GM04504 (cell line): ENCODE measurements at regions not wholly inside any gene's neighbourhood (a gene's known extent, or its start where the extent isn't known, plus 50 kb on each side); places are given as distances from the start of the nearest gene placed in this dataset.
"Not testable (repeated sequence)": the region's sequence is repeated elsewhere in the genome, so short reads cannot be mapped to it uniquely, and the experiment has no call there.

Experiments
- DNase-seq: peaks from one replicate; pipeline ENCODE4 v3.0.0-alpha.2; 2012; ENCODE audit warnings: low read depth

DNA sequence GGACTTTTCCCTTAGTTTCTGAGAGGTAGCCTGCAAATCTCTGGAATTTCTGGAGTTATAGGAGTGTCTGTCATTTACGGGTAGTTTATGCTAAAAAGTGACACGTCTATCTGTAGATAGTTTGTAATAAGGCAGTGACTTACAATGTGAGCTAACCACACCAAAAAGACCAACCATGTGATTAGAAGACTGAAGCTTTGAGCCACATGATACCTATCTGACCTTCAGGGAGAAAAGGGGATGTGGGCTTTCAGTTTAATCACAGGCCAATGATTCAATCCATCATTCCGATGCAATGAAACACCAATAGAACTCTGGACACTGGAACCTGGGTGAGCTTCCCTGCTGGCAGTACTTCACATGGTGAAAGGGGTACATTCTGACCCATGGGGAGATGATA, 254.6 kb upstream of the GK2 start:
- DNase-seq: no peak

DNA sequence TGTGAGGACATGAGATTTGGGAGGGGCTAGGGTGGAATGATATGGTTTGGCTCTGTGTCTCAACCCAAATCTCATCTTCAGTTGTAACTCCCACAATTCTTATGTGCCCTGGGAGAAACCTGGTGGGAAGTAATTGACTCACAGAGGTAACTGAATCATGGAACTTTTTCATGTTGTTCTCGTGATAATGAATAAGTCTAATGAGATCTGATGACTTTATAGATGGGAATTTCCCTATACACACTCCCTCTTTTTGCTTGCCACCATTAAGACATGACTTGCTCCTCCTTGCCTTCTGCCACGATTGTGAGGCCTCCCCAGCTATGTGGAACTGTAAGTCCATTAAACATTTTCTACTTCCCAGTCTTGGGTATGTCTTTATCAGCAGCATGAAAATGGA, 253.2 kb upstream of the GK2 start:
- no peak for DNase-seq

DNA sequence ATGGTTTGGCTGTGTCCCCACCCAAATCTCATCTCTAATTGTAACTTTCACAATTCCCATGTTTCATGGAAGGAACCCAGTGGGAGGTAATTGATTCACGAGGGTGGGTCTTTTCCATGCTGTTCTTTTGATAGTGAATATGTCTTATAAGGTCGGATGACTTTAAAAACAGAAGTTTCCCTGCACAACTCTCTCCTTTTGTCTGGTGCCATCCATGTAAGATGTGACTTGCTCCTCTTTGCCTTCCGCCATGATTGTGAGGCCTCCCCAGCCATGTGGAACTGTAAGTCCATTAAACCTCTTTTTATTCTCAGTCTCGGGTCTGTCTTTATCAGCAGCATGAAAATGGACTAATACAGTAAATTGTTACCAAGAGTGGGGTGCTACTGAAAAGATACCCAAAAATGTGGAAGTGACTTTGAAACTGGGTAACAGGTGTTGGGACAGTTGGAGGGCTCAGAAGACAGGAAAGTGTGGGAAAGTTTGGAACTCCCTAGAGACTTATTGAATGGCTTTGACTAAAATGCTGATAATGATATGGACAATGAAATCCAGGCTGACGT, 251.4 kb upstream of the GK2 start:
- DNase-seq: not testable (repeated sequence)

DNA sequence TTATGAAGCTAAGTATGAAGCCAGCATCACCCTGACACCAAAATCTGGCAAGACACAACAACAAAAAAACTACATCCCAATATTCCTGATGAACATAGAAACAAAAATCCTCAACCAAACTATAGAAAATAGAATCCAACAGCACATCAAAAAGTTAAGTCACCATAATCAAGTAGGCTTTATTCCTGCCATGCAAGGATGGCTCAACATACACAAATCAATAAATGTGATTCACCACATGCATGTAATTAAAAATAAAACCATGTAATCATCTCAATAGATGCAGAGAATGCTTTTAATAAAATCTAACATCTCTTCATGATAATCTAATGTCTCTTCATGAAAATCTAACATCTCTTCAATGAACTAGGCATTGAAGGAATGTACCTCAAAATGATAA, 249.4 kb upstream of the GK2 start:
- no peak for DNase-seq

DNA sequence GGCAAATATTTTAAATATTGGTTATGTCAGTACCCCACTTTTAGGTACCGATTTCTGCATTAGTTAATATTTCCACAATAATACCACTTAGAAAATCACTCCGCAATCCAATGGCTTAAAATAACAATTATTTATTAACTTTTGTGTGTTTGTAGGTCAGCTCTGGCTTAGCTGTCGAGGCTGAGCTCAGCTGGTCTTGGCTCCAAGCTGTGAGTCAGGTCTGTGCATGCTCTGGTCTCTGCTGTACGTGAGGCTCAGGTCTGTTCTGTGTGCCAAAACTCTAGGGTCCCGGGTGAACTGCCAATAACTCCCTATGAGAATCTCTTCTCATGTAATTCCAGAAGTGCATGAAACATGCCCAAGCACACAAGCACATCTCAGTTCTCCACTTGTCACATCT, 245.8 kb upstream of the GK2 start:
- DNase-seq: no peak

DNA sequence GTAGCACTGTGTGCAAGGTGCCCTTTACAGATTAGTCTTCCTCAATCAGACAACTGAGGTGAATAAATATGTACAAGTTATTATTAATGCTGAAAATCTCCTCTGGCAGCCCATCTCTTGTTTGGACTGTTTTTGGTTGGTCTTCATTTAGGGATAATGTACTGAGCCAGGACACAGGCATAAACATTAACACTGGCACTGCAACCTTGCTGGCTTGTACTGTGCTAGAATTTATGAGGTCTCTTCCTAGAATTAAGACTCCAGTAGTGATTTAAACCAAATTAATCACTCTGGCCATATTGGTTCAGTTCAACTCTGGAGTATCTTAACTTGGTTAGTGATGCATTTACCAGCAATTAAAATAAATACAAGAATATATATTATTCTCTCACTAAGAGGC, 244.7 kb upstream of the GK2 start:
- DNase-seq: no peak

DNA sequence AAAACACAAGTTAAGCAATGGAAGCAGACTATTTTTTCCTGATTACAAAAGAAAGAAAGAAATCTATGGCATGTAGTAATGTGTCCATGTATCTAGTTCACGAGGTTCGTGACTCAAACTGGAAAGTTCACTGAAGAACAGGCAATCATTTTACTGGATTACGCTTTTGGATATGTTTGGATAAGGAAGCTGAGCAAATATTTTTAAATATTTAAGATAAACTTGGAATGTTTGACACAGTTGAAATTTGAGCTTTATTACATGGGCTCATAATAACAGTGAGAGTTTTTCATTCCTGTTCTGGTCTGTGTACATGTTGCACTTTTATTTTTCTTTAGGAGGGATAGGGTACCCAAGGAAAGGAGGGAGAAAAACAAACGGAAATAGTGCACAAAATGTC, 244.2 kb upstream of the GK2 start:
- DNase-seq: no peak

DNA sequence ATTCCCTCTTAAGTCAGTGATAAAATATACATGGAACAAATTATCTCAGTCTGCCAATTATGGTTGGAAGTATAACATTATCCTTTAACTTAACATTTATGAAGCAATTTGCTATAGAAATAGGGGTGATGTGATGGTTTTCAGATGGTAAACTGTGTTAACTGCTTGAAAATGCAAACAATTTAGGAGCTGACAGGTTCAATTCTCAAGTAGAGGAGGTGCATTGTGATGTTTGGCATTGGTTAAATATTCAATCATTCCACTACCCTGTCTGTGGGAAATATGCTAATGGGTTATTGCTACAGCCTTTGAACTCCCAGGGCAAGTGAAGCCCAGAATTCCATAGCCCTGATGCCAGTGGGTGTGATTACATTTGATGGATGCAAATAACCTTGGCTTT, 243.4 kb upstream of the GK2 start:
- DNase-seq: no peak

DNA sequence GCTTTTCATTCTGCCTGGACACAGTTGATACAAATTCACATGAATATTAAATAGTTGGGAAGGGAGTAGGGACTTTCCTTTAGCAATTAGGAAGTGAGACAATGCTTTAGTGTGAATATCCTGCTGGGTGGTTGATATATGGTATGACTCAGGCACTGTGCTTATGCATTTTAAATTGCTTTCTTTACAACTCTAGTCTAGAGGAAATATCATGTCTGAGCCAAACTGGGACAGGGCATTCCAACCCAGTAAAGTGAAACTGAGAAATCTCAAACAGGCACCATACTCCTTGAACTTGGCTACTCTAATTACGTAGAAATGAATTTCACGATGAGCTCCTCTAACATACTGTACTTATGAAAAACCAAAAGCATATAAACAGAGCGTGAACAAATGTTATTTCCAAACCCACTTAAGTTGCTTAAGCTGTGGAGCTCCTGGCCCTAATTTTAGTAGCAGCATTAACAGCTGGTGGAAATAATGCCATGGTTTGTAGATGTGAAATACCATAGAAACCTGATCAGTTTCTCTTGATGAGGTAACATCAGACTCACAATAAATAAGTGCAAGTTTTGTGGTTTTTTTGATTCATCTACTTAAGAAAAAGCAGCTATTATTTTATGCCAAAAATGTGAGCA, 242.9 kb upstream of the GK2 start:
- DNase-seq: no peak

DNA sequence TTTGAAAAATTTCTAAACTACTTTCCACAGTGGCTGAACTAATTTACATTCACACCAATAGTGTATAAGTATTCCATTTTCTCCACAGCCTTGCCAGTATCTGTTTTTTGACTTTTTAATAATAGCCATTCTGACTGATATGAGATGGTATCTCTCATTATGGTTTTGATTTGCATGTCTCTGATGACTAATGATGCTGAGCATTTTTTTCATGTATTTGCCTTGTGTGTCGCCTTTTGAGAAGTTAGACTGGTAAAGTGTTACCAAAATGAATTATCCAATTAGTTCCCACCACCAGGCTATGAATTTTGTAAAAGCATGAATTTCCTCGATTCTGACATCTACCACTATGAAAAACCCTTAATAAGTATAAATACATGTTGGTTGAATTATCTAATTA, 242.2 kb upstream of the GK2 start:
- DNase-seq: no peak

DNA sequence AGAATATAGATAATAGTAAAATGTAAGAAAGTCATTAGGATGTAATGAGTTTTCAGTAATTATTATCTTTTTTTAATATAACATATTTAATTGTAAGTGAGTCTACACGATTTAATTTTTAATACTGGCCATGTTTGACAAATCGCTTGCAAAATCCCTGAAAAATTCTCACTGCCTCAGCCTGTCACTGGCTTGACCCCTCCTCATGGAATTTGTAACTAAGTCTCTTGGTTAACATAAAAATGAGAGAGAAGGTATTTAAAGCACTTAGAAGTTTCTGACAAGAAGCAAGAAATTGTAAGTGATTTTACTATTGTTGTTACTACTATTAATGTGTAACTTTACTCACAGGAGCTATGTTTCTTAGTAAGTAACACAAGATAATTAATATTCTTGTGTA, 237.9 kb upstream of the GK2 start:
- DNase-seq: no peak

DNA sequence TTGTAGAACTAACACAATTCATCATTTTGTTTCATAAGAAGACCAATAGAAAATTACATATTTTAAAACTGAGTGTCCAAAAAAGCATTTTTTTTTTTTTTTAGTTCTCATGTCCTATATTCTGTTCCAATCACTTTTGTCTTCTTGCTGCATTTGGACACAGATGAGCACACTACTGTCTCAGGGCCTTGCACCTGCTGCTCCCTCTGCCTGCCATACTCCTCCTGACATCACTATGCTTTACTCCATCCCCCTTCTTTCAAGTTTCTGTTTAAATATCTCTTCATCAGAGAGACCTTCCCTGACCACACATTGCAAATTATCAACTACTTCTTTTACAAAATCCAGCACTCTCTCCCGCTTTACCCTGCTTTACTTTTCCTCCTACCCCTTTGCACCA, 230.7 kb upstream of the GK2 start:
- no peak for DNase-seq

DNA sequence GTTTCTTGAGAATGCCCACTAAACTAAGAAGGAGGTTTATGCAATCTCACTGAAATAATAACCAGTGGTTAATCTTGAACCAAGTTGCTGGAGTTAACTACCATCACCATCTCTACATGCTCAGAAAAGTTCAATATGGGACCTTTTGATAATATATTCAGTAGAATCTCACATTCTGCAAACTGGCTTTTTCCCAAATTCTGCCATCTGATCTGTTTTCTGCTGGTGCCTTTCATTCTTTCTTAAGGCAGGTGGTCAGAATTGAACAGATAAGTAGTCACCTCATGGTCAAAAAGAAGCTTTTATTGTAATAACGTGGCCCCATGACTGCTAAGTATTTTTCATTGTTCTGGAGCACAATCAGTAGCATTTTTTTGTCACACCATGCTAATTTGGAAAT, 229.0 kb upstream of the GK2 start:
- DNase-seq: no peak

DNA sequence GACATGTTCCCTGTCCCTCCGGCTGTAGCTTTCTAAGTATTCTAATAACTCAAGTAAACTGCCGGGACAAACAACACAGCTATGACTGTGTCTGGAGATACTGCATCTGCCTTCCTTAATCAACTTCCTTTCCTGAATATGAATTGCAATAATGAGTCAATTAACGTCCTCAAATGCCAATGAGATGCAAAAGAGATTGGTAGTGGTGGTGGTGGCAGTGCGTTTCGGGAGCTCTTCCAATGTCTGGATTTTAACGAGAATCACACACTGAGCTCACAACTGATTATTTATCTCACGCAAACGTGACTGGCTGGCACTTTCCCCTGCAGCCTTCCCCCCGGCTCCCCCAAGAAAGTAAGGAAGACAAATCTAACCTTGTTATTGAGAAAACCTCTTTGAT, 226.1 kb upstream of the GK2 start:
- no peak for DNase-seq

DNA sequence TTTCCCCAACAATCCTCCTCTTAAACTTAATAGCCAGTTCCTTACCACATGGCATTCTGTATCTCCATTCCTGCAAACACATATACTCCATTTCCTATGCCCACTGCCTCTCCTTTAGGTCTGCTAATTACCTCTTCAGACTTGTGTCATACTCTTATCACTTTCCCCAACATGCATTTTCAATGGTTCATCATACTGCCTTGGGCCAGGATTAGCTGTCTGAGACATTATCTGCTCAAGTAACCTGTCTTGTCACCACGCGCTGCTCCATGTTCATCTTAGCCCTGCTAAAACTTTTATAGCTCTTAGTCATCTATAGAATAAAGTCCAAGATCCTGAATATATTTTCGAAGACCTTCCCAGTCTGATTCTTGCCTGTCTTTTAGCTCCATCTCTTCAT, 224.1 kb upstream of the GK2 start:
- no peak for DNase-seq

DNA sequence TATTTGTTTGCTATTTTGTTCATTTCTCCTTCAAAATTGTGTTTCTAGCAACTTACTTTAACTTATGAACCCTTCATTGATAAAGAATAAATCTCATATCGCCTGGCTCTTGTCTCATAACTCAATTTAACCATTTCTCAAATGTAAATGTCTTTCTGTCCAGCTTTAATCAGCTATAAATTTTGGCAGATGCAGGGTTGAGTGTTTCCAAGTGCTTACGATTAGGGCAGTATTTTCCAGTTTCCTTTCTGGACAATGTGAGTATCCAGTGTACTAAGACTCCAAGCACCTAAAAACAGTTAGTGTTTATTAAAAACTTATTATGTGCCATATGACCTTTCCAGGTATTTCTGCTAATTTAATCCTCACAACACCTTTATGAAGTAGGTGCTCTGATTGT, 218.6 kb upstream of the GK2 start:
- DNase-seq: no peak

DNA sequence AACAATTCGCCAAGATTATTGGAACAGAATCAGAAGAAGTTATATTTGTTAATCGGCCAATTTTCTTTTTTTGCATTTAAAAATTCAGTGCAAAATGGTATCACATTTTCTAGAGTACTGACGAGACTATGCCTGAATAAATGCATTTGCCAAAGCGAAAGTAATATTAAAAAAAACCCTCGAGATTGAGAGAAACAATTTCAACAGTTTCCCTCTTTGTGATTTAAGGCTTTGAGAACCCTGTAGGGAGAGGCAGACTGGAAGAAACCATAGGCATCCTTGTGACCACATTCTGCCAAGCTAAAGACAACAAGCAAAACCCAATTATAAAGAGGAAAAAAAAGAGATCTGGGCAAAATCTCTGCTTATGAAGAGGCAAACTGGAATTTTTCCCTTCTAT, 218.1 kb upstream of the GK2 start:
- DNase-seq: no peak

DNA sequence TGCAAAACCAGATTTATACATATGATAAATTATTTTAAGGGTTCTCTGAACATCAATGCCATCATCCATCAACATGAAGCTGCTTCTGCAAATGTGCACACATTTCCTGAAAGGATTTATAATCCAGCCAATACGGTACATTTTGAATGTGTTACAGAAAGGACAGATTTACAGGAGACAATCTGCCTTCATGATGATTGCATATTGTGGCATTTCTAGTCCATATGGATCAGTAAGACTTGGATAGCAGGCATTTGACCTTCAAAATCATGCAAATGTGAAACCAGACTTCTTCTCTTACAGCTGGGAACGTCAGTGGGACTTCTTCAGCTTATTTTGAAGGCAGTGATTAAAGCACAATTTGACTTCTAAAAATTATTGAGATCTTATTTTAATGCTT, 217.3 kb upstream of the GK2 start:
- no peak for DNase-seq

DNA sequence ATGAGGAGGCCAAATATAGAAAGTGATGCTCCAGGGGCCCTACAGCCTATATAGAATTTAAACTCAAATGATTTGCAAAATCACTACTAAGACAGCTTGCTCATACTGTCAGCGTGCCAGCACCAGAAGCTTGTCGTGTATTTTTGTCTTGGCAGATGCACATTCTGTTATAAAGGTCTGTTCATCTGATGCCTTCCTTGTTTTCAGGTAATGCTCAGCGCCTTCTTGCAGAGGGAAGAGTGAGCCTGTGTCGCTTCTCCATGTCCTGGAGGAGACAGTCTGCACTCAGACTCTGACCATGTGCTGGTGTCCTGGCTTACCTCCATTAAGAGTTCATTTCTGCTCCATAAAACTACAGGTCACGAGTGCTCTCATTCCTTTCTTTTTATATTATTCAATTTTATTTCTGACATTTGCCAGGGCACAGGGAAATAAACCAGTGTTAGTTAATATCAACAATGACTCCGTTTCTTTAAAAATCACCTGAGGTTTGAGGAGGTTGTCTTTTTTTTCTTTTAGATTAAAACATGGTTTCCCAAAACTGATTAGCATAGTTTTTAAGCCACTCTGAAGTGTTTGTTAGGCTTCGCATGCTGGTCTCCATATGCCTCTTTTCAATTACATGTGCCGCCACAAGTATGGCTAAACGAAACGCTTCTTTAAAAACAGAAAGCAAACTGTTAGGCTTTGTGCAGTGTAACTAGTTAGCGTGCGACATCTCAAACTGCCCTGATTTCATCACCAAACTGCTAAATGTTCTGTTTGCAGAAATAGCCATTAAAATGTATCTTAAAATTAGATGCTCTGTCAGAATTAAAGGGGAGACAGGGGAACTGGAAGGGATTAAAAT, 215.2 kb upstream of the GK2 start:
- DNase-seq: no peak

DNA sequence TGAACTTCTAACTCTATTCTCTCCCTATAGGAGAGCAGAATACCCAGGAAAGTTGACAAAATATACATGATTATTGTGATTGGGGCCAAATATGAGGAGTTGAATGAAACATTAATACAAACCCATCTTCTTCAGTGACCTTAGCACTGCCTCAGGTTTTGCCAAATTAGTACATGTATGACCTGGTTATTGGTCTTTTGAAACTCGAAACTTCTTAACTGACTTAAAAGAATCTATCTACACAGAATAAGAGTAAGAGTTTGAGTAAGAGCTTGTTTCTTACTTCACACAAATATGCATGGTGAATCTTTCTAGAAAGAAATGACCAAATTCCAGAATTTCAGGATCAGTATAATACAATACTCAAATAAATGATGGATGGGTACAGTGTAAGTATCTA, 213.0 kb upstream of the GK2 start:
- DNase-seq: no peak

DNA sequence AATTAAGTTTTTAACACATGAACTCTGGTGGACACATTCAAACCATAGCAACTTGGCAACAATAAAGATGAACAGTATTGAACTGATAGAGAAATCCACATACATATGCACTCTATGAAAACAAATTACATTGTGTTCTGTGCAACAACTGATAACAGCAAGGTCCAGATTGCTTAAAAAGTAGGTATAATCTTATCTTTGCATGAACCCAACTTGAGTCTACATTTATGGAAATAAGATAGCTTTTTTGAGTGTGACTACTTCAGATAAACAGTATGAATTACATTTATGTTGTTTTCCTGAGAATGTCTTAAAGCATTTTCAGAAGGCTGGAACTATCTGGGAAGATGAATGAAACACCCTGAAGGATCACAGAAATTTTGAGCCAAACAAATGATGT, 212.6 kb upstream of the GK2 start:
- no peak for DNase-seq

DNA sequence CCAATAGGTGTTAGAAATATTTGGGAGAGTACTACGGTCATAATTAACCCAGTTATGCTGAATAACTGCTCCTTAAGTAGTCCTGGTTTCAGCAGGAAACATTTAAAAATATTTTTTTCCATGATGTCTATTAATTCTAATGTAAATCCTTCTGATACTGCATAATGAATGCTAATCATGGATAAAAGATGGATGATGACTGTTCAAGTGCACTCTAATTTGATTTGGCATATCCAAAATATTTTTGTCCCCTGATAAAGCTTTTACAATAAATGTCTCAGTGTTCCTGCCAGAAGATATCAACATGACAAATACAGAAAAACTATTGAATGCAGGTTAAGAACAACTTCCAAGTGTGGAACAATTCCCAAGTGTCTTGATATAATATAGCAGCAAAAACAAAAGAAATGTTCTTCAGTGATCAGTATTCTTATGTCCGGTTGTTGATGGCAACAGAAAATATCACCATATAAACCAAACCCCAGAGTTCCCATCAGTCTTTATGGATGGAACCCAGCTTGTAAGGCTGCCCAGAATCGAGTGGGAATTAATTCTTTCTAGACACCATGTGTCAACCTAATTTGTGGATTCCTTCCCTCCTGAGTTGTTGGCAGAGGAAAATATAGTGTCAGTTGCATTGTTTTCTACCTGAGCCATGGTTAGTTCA, 205.4 kb upstream of the GK2 start:
- DNase-seq: no peak

DNA sequence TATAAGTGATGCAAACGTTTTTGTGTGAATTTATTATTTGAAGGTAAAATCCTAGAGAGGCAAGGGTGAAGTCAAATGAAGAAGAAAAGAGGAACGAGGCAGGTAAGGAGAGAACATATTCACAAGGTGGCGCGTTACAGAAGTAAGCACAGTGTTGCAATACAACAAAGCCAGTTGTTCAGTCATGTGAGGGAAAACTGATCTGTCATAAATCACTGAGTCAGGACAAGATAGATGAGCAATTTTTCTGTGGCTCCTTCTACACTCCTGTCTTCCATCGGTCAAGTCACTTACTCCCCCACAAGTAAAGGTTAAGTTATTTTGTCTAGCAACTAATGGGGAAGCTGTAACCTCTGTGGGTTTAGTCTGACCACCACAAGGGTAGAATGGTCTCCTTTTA, 203.0 kb upstream of the GK2 start:
- DNase-seq: no peak
